Activated effector memory CD4-positive, alpha-beta T cell treated with anti-CD3 and anti-CD28 coated beads, Interleukin-2, amount 50 U/mL, for 16 hours (primary cell): ENCODE measurements at regions not wholly inside any gene's neighbourhood (a gene's known extent, or its start where the extent isn't known, plus 50 kb on each side); places are given as distances from the start of the nearest gene placed in this dataset.
"Not testable (repeated sequence)": the region's sequence is repeated elsewhere in the genome, so short reads cannot be mapped to it uniquely, and the experiment has no call there.

ENCODE experiments used
- DNase-seq: peaks from one replicate; pipeline ENCODE4 v3.0.0-alpha.2; 2020

GRCh38 chr10:4279655-4280054 is 494.6 kb upstream of the KLF6 start:
- DNase-seq, result no peak

GRCh38 chr10:4278186-4278585 is 493.2 kb upstream of the KLF6 start:
- DNase-seq, result no peak

GRCh38 chr10:4276151-4276550 is 491.1 kb upstream of the KLF6 start:
- DNase-seq, result no peak

- not testable (repeated sequence) for DNase-seq
Observed at GRCh38 chr10:4274671-4275070, 489.7 kb upstream of the KLF6 start.

- DNase-seq, result no peak
Observed at GRCh38 chr10:4271193-4271592, 486.2 kb upstream of the KLF6 start.

GRCh38 chr10:4270116-4270515 is 485.1 kb upstream of the KLF6 start:
- no peak for DNase-seq

GRCh38 chr10:4268490-4268889 is 483.5 kb upstream of the KLF6 start:
- DNase-seq, result not testable (repeated sequence)

- DNase-seq, result no peak
Observed at GRCh38 chr10:4267086-4267773, 482.2 kb upstream of the KLF6 start.

- no peak for DNase-seq
Observed at GRCh38 chr10:4266416-4267085, 481.5 kb upstream of the KLF6 start.

- no peak for DNase-seq
Observed at GRCh38 chr10:4265964-4266363, 481.0 kb upstream of the KLF6 start.

- no peak for DNase-seq
Observed at GRCh38 chr10:4264209-4264865, 479.3 kb upstream of the KLF6 start.

- no peak for DNase-seq
Observed at GRCh38 chr10:4263601-4263921, 478.6 kb upstream of the KLF6 start.

- DNase-seq, result no peak
Observed at GRCh38 chr10:4262870-4263600, 478.0 kb upstream of the KLF6 start.

GRCh38 chr10:4262449-4262848 is 477.4 kb upstream of the KLF6 start:
- no peak for DNase-seq

- no peak for DNase-seq
Observed at GRCh38 chr10:4260483-4261124, 475.6 kb upstream of the KLF6 start.

GRCh38 chr10:4257939-4258465 is 473.0 kb upstream of the KLF6 start:
- no peak for DNase-seq

- no peak for DNase-seq
Observed at GRCh38 chr10:4256971-4257370, 472.0 kb upstream of the KLF6 start.

- DNase-seq, result no peak
Observed at GRCh38 chr10:4255751-4256150, 470.7 kb upstream of the KLF6 start.

GRCh38 chr10:4254101-4254994 is 469.3 kb upstream of the KLF6 start:
- DNase-seq, result no peak

- DNase-seq, result no peak
Observed at GRCh38 chr10:4252701-4253100, 467.7 kb upstream of the KLF6 start.

- no peak for DNase-seq
Observed at GRCh38 chr10:4250587-4250887, 465.5 kb upstream of the KLF6 start.
